Pancreas (tissue), 10 donors: ENCODE measurements at regions not wholly inside any gene's neighbourhood (a gene's known extent, or its start where the extent isn't known, plus 50 kb on each side); places are given as distances from the start of the nearest gene placed in this dataset.
A peak's percentile ranks its signal among the peaks of the same experiment; 100 is the strongest.

Experiments used
- ATAC-seq, 4 donors: fragments of 200-7000 bp; cut with Tn5 transposase; one replicate each; pipeline versions ENCODE4 v1.8.0 to v1.9.1; 2020; ENCODE audit warnings: mild to moderate bottlenecking in 4 of 4, moderate library complexity in 4 of 4
- DNase-seq, 6 donors: peaks; one replicate each; pipeline ENCODE4 v3.0.0-alpha.2; 2020
- FAIRE-seq: peaks from 2 replicates; lab custom pipeline; 2012; peaks lifted over from hg19 to GRCh38; lab: Jason Lieb, UNC
- H3K27ac ChIP-seq, 4 donors: fragments of 200-600 bp; sonication (generic); 1 replicate in 3 of 4; 2 replicates in 1 of 4; pipeline versions ENCODE4 v1.5.0 to v1.8.0; 2020
- H3K27me3 ChIP-seq, 4 donors: fragments of 200-600 bp; one replicate each; pipeline ENCODE4 v1.8.0; 2021
- H3K36me3 ChIP-seq, 3 donors: fragments of 200-600 bp; sonication (generic) in 1 of 3; one replicate each; pipeline versions ENCODE4 v1.5.0 to v1.8.0; 2020 to 2021
- H3K4me1 ChIP-seq, 3 donors: fragments of 200-600 bp; one replicate each; pipeline ENCODE4 v1.8.0; 2021
- H3K4me3 ChIP-seq, 4 donors: fragments of 200-600 bp; sonication (generic) in 2 of 4; one replicate each; pipeline versions ENCODE4 v1.5.0 to v1.8.0; 2020 to 2021
- H3K9me3 ChIP-seq, 4 donors: fragments of 200-600 bp; one replicate each; pipeline ENCODE4 v1.8.0; 2021
- CTCF ChIP-seq, 4 donors: fragments of 200-600 bp; sonication (generic) in 3 of 4; IDR thresholded peaks; one replicate each; pipeline versions ENCODE4 v1.5.0 to v1.8.0; 2021; ENCODE audit warnings: antibody characterized with exemption in 4 of 4
- WGBS, 2 donors: extraction: QIAGEN DNeasy Blood & Tissue Kit; methylation state at CpG; one replicate each; pipeline ENCODE4 v1.1.7; 2013; 5-methylcytosine and 5-hydroxymethylcytosine counted together
- intact Hi-C, 3 donors: fragments of 100-400 bp; cut with DNase I; formaldehyde crosslinking; loops; one replicate each; pipeline versions ENCODE4 v1.11.1 to v1.14.2; 2022
- donor health status: healthy with polysubstance abuse.
- donor health status: DM: no; HTN: no; CAD: no; lungs with moderate emphysema.
- donor health status: DM: no; HTN: no; CAD: no.
- donor health status: control.
- donor health status: control.
- donor health status: Bipolar disorder and iron deficiency.
- donor health status: DM: yes; HTN: yes; CAD: no.
- donor health status: DM: no; HTN: no; CAD: no.
- donor health status: DM: no; HTN: no; CAD: no.
- donor health status: DM: yes; HTN: yes; CAD: no.

DNA sequence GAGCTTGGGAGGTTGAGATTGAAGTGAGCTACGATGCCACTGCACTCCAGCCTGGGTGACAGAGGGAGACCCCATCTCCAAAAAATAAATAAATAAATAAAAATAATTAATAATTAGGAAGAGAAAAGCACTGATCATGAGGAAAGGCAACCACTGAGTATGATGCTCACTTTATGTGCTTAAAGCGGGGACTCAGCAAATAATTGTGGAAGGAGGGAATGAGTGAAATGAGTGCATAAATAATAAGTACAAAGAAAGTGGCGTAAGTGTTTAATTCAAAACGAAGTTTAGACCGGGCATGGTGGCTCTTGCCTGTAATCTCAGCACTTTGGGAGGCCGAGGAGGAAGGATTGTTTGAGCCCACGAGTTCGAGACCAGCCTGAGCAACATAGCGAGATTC, 94.9 kb upstream of the MKLN1 start:
- no peak for ATAC-seq
- intact Hi-C loops = no loop called here
- no peaks in the 10 kb centered on the region for H3K27me3 ChIP-seq
- no peaks in the 10 kb centered on the region for H3K36me3 ChIP-seq
- H3K9me3 ChIP-seq = no peaks in the 10 kb centered on the region
- H3K4me1 ChIP-seq = peaks cover 0 to 3% (median 0%) of the 10 kb centered on the region in 3 donors
- DNase-seq = no peak
- no peak overlapping the region for H3K4me3 ChIP-seq
- WGBS, 2 donors = 87 to 93% methylated on average over 9 of the region's 9 CpGs
- H3K27ac ChIP-seq = no peak overlapping the region
- no peak for TF ChIP-seq CTCF (IDR thresholded peaks at IDR 0.05)
- no peak for FAIRE-seq

DNA sequence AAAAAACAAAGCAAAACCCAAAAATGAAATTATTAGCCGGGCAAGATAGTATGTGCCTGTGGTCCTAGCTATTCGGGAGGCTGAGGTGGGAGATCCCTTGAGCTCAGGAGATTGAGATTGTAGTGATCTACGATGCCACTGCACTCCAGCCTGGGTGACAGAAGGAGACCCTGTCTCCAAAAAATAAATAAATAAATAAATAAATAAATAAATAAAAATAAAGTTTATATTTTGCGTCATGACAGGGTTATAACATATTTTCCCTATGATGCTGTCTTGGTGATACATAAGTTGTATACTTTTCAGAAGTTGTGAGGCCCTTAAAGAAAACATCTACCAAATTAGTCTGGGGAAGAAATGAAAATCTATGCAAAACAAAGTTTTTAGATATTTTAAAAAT, 94.5 kb upstream of the MKLN1 start:
- Histone ChIP-seq H3K27ac (no peak overlapping the region), H3K9me3 (no peaks in the 10 kb centered on the region), H3K4me3 (no peak overlapping the region), H3K27me3 (no peaks in the 10 kb centered on the region), H3K36me3 (no peaks in the 10 kb centered on the region), H3K4me1 (peaks cover 0 to 3% (median 0%) of the 10 kb centered on the region in 3 donors)
- ATAC-seq (no peak), FAIRE-seq (peak; percentile 17), DNase-seq (no peak)
- TF ChIP-seq CTCF (IDR thresholded peaks at IDR 0.05) = no peak
- intact Hi-C loops = no loop called here
- 86 to 94% methylated on average over 4 of the region's 4 CpGs for WGBS, 2 donors

- no peak for DNase-seq
- Histone ChIP-seq H3K4me1 (peaks cover 0 to 3% (median 0%) of the 10 kb centered on the region in 3 donors), H3K9me3 (no peaks in the 10 kb centered on the region), H3K4me3 (no peak overlapping the region), H3K27ac (no peak overlapping the region), H3K27me3 (no peaks in the 10 kb centered on the region), H3K36me3 (no peaks in the 10 kb centered on the region)
- 48 to 57% methylated on average over 8 of the region's 8 CpGs for WGBS, 2 donors
- FAIRE-seq = no peak
- TF ChIP-seq CTCF (IDR thresholded peaks at IDR 0.05) = no peak
- no peak for ATAC-seq
- intact Hi-C loops = no loop called here
Measured at GRCh38 chr7:131234719-131235488, 92.8 kb upstream of the MKLN1 start.

GRCh38 chr7:131235489-131236317, 92.0 kb upstream of the MKLN1 start:
- FAIRE-seq (no peak), ATAC-seq (peak in 3 of 4 donors; percentile 62 to 89 (median 74)), DNase-seq (peak in 2 of 6 donors; percentile 19 to 63)
- no peaks in the 10 kb centered on the region for H3K9me3 ChIP-seq
- peaks cover 0 to 3% (median 0%) of the 10 kb centered on the region in 3 donors for H3K4me1 ChIP-seq
- peak overlapping the region in 1 of 4 donors; percentile 39 for H3K27ac ChIP-seq
- H3K4me3 ChIP-seq = no peak overlapping the region
- intact Hi-C loops = no loop called here
- no peak for TF ChIP-seq CTCF (IDR thresholded peaks at IDR 0.05)
- H3K36me3 ChIP-seq = no peaks in the 10 kb centered on the region
- 55 to 58% methylated on average over 13 of the region's 13 CpGs for WGBS, 2 donors
- no peaks in the 10 kb centered on the region for H3K27me3 ChIP-seq
